GM10248 (cell line): ENCODE measurements at regions not wholly inside any gene's neighbourhood (a gene's known extent, or its start where the extent isn't known, plus 50 kb on each side); places are given as distances from the start of the nearest gene placed in this dataset.

ENCODE experiments used
- CTCF ChIA-PET: fragments of 300-600 bp; sonication (Branson Sonifier 250); formaldehyde crosslinking; extraction: SDS; loops from one replicate; lab custom pipeline; 2021; ENCODE audit warnings: antibody characterized with exemption; lab: Yijun Ruan, JAX
- POLR2A ChIA-PET: fragments of 350-650 bp; sonication (Branson Sonifier 250); formaldehyde crosslinking; extraction: SDS; loops from one replicate; lab custom pipeline; 2020; ENCODE audit warnings: antibody characterized with exemption; lab: Yijun Ruan, JAX
- DNase-seq: peaks from one replicate; pipeline ENCODE4 v3.0.0; 2012; ENCODE audit errors: extremely low spot score
- CTCF ChIP-seq: IDR thresholded peaks from 2 replicates; pipeline ENCODE4 v1.5.1; 2012; ENCODE audit warnings: mild to moderate bottlenecking, low read depth; ENCODE audit errors: extremely low read depth, missing control alignments, control extremely low read depth

GRCh38 chr3:72604328-72604727 is 243.9 kb downstream of the SHQ1 start:
- CTCF ChIA-PET: no interaction called here
- POLR2A ChIA-PET: no interaction called here
- TF ChIP-seq CTCF: no peak
- DNase-seq: no peak

GRCh38 chr3:72601983-72602750 is 246.1 kb downstream of the SHQ1 start:
- no peak for TF ChIP-seq CTCF
- ChIA-PET CTCF (interaction anchor here (1.1 to 1.2 kb wide), 3 partner anchors 11 to 18 kb away, joined by 3 to 4 read pairs (median 3); no protein-coding TSS in a partner anchor), POLR2A (no interaction called here)
- DNase-seq: no peak

GRCh38 chr3:72601060-72601459 is 247.2 kb downstream of the SHQ1 start:
- CTCF ChIA-PET: interaction anchor here (0.7 to 1.8 kb wide), 3 partner anchors 14 to 68 kb away, joined by 3 to 4 read pairs (median 3); no protein-coding TSS in a partner anchor
- no peak for DNase-seq
- POLR2A ChIA-PET: no interaction called here
- no peak for TF ChIP-seq CTCF

GRCh38 chr3:72597756-72598195 is 250.5 kb downstream of the SHQ1 start:
- TF ChIP-seq CTCF: no peak
- CTCF ChIA-PET: interaction anchor here (1.4 to 1.5 kb wide), 3 partner anchors 18 to 68 kb away, joined by 3 to 4 read pairs (median 3); no protein-coding TSS in a partner anchor
- POLR2A ChIA-PET: no interaction called here
- DNase-seq: no peak

- ChIA-PET POLR2A (no interaction called here), CTCF (interaction anchor here (1.5 to 2.0 kb wide), 3 partner anchors 10 to 69 kb away, joined by 3 to 4 read pairs (median 4); no protein-coding TSS in a partner anchor)
- no peak for DNase-seq
- no peak for TF ChIP-seq CTCF
Measured at GRCh38 chr3:72597043-72597442, 251.2 kb downstream of the SHQ1 start.

GRCh38 chr3:72595927-72596610 is 252.2 kb downstream of the SHQ1 start:
- ChIA-PET CTCF (interaction anchor here (1.6 to 2.0 kb wide), 3 partner anchors 9 to 36 kb away, joined by 3 to 6 read pairs (median 4); no protein-coding TSS in a partner anchor), POLR2A (no interaction called here)
- no peak for TF ChIP-seq CTCF
- DNase-seq: no peak
